ENCODE measurements at regions not wholly inside any gene's neighbourhood (a gene's known extent, or its start where the extent isn't known, plus 50 kb on each side); places are given as distances from the start of the nearest gene placed in this dataset.

- TF ChIP-seq, protein P1, sequence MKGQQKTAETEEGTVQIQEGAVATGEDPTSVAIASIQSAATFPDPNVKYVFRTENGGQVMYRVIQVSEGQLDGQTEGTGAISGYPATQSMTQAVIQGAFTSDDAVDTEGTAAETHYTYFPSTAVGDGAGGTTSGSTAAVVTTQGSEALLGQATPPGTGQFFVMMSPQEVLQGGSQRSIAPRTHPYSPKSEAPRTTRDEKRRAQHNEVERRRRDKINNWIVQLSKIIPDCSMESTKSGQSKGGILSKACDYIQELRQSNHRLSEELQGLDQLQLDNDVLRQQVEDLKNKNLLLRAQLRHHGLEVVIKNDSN (IDR thresholded peaks at IDR 0.05): no peak
- TF ChIP-seq TAF1 (IDR thresholded peaks at IDR 0.05; ENCODE audit: low read depth) (no peak), ZBTB7A (IDR thresholded peaks at IDR 0.05; ENCODE audit: low read depth) (no peak), EP300 (IDR thresholded peaks at IDR 0.05; ENCODE audit: borderline replicate concordance) (no peak), CREB1 (IDR thresholded peaks at IDR 0.05; ENCODE audit: low read depth) (no peak), TEAD4 (IDR thresholded peaks at IDR 0.05) (no peak), FOXM1 (IDR thresholded peaks at IDR 0.05; ENCODE audit: borderline replicate concordance, low read depth) (no peak), NFIC (IDR thresholded peaks at IDR 0.05) (no peak), CEBPB (IDR thresholded peaks at IDR 0.05) (no peak), YY1 (IDR thresholded peaks at IDR 0.05; ENCODE audit: low read depth) (no peak)
- TF ChIP-seq, protein P2, sequence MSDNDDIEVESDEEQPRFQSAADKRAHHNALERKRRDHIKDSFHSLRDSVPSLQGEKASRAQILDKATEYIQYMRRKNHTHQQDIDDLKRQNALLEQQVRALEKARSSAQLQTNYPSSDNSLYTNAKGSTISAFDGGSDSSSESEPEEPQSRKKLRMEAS (IDR thresholded peaks at IDR 0.05): no peak
These were observed 100.5 kb upstream of the NECTIN3 start for GRCh38 chr3:110971010-110971601.

DNA sequence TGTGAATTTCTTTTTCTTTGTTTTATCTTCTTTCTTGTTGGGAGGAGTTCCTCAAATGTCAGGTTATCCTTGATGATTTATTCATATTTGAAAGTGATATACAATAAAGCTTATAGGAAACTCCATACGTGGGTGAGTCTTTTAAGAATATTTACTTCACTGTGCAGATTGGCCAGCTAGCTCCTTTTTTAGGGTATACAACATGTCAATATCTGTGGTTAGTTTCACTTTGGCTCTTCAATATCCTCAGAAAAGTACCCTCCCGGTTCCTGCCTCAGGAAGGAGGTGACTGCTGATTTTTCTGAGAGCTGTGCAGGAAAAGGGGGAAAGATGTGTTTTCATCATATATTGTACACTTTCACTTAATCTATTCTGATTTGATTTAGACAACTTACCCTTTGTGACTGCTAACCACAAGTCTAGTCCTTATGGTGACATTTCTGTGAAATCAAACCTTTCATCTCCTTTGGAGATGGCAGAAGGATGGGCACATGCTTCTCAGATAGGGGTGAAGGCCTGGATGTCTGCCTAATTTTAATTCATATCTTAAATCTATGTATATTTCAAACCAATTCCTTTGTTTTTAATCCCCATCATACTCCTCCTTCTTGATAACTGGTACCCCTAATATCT is 98.2 kb upstream of the NECTIN3 start:
- TF ChIP-seq CEBPB (IDR thresholded peaks at IDR 0.05) (no peak), ZBTB7A (IDR thresholded peaks at IDR 0.05; ENCODE audit: low read depth) (no peak), CREB1 (IDR thresholded peaks at IDR 0.05; ENCODE audit: low read depth) (no peak), RAD21 (IDR thresholded peaks at IDR 0.05; ENCODE audit: low read depth) (no peak), EP300 (IDR thresholded peaks at IDR 0.05; ENCODE audit: borderline replicate concordance) (no peak), NFIC (IDR thresholded peaks at IDR 0.05) (no peak), TEAD4 (IDR thresholded peaks at IDR 0.05) (no peak), FOXM1 (IDR thresholded peaks at IDR 0.05; ENCODE audit: borderline replicate concordance, low read depth) (no peak), YY1 (IDR thresholded peaks at IDR 0.05; ENCODE audit: low read depth) (no peak), EGR1 (IDR thresholded peaks at IDR 0.05) (no peak), TAF1 (IDR thresholded peaks at IDR 0.05; ENCODE audit: low read depth) (no peak), REST (IDR thresholded peaks at IDR 0.05; ENCODE audit: low read depth) (no peak), TCF12 (IDR thresholded peaks at IDR 0.05; ENCODE audit: low read depth) (no peak)
- TF ChIP-seq, protein P2 (IDR thresholded peaks at IDR 0.05): no peak
- TF ChIP-seq, protein P1 (IDR thresholded peaks at IDR 0.05): no peak

DNA sequence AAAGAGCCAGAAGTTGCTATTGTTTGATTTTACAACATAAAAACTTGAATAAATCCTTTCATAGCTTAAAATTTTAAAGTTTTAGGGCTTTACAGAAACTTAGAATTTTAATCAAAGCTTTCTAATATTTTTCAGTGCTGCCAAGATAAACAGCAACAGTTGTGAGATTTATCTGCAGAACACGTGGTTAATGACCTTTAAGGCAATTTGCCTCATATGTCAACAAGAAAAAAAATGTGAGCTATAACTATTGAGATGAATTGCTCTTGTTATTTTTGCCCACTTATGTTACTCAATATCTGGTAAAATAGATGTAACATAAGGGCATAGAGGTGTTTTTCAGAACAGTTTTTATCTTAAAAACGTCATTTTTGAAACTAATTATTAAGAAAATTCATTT is 96.7 kb upstream of the NECTIN3 start:
- TF ChIP-seq TEAD4 (IDR thresholded peaks at IDR 0.05) (no peak), TAF1 (IDR thresholded peaks at IDR 0.05; ENCODE audit: low read depth) (no peak), YY1 (IDR thresholded peaks at IDR 0.05; ENCODE audit: low read depth) (no peak), EP300 (IDR thresholded peaks at IDR 0.05; ENCODE audit: borderline replicate concordance) (no peak), ZBTB7A (IDR thresholded peaks at IDR 0.05; ENCODE audit: low read depth) (no peak)

- no peak for TF ChIP-seq EP300 (IDR thresholded peaks at IDR 0.05; ENCODE audit: borderline replicate concordance)
- TF ChIP-seq FOXM1 (IDR thresholded peaks at IDR 0.05; ENCODE audit: borderline replicate concordance, low read depth): no peak
- TF ChIP-seq ZBTB7A (IDR thresholded peaks at IDR 0.05; ENCODE audit: low read depth): no peak
- no peak for TF ChIP-seq CREB1 (IDR thresholded peaks at IDR 0.05; ENCODE audit: low read depth)
- TF ChIP-seq, protein P1 (IDR thresholded peaks at IDR 0.05): no peak
- TF ChIP-seq TAF1 (IDR thresholded peaks at IDR 0.05; ENCODE audit: low read depth): no peak
- no peak for TF ChIP-seq RAD21 (IDR thresholded peaks at IDR 0.05; ENCODE audit: low read depth)
- no peak for TF ChIP-seq TCF12 (IDR thresholded peaks at IDR 0.05; ENCODE audit: low read depth)
- no peak for TF ChIP-seq YY1 (IDR thresholded peaks at IDR 0.05; ENCODE audit: low read depth)
- TF ChIP-seq REST (IDR thresholded peaks at IDR 0.05; ENCODE audit: low read depth): no peak
- TF ChIP-seq EGR1 (IDR thresholded peaks at IDR 0.05): no peak
- TF ChIP-seq, protein P2 (IDR thresholded peaks at IDR 0.05): no peak
- no peak for TF ChIP-seq NFIC (IDR thresholded peaks at IDR 0.05)
These were observed 87.0 kb upstream of the NECTIN3 start for GRCh38 chr3:110984456-110985250.

Measured in Ishikawa (cell line).